H1 (cell line): ENCODE measurements at regions not wholly inside any gene's neighbourhood (a gene's known extent, or its start where the extent isn't known, plus 50 kb on each side); places are given as distances from the start of the nearest gene placed in this dataset.

Experiments used
- CTCF ChIP-seq, 3 experiments: IDR thresholded peaks; 1 replicate in 2 of 3; 2 replicates in 1 of 3; pipeline versions ENCODE4 v1.5.1 to v1.6.1; 2011; ENCODE audit warnings: low read length in 3 of 3, mild to moderate bottlenecking in 3 of 3, inconsistent platforms in 2 of 3, low read depth in 1 of 3, moderate library complexity in 1 of 3; ENCODE audit not compliant: insufficient read depth in 1 of 3; ENCODE audit errors: control extremely low read depth in 1 of 3

- peak; percentile 77 to 89 (median 81) for TF ChIP-seq CTCF (IDR thresholded peaks at IDR 0.05; ENCODE audit: control extremely low read depth in 1 of 3, insufficient read depth in 1 of 3, low read depth in 1 of 3, low read length in 3 of 3)
These were observed 98.4 kb upstream of the HABP2 start (continued) for GRCh38 chr10:113454341-113455061.
